ENCODE measurements at regions not wholly inside any gene's neighbourhood (a gene's known extent, or its start where the extent isn't known, plus 50 kb on each side); places are given as distances from the start of the nearest gene placed in this dataset.
A peak's percentile ranks its signal among the peaks of the same experiment; 100 is the strongest.

DNA sequence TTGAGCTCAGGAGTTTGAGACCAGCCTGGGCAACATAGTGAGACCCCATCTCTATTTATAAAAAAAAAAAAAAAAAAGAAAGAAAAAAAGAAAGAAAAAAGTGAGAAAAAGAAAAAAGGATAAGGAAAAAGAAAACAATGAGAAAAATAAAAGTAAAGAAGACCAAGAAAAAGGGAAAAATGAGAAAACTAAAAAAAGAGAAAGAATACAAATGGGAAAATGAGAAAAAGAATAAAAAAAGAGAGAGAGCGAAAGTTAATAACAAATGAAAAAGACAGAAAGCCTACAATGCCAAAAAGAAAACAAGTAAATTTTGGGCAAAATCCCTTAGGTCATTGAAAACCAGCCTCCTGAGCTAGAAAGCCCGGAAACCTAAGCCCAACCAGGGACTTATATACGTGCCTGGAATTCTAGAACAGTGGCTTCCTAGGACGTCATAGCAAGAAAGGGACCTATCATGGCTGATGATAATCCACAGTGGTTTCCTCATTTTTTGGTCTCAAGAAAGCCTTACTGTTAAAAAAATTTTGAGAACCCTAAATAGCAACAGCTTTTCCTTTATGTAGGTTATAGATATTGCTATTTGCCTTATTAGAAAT, 131.7 kb upstream of the CLINT1 start:
- intact Hi-C loops (cut with DNase I): no loop called here
- DNase-seq (no peak), ATAC-seq (no peak)
- Histone ChIP-seq H3K4me3 (no peak overlapping the region), H3K4me1 (no peaks in the 10 kb centered on the region), H3K27me3 (no peaks in the 10 kb centered on the region), H3K9me3 (no peaks in the 10 kb centered on the region), H3K27ac (no peak overlapping the region), H3K36me3 (no peaks in the 10 kb centered on the region)
- WGBS (ENCODE audit: insufficient coverage, low coverage, low lambda C conversion rate, missing lambda C conversion rate): 74% methylated on average over 4 of the region's 4 CpGs
- TF ChIP-seq, protein P1, sequence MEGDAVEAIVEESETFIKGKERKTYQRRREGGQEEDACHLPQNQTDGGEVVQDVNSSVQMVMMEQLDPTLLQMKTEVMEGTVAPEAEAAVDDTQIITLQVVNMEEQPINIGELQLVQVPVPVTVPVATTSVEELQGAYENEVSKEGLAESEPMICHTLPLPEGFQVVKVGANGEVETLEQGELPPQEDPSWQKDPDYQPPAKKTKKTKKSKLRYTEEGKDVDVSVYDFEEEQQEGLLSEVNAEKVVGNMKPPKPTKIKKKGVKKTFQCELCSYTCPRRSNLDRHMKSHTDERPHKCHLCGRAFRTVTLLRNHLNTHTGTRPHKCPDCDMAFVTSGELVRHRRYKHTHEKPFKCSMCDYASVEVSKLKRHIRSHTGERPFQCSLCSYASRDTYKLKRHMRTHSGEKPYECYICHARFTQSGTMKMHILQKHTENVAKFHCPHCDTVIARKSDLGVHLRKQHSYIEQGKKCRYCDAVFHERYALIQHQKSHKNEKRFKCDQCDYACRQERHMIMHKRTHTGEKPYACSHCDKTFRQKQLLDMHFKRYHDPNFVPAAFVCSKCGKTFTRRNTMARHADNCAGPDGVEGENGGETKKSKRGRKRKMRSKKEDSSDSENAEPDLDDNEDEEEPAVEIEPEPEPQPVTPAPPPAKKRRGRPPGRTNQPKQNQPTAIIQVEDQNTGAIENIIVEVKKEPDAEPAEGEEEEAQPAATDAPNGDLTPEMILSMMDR (IDR thresholded peaks at IDR 0.05): no peak
- TF ChIP-seq POLR2A (IDR thresholded peaks at IDR 0.05): no peak

DNA sequence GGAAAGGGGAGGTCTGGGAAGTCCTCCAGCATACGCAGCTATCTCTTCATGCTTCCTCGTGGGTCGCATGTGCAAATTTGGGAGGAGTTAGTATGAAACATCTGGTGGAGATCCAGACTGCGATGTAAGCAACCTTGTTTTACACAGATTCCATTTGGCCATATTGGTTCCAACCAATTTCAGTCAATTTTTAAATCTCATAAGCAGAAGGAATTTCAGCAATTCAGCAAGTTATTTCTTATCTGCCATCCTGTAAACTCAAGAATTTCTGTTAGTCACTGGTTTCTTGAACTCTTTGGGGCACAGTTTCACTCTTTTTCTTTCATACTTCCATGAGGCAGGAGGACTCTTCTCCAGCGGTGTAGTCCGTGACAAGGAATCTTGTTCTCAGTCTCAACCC, 130.4 kb upstream of the CLINT1 start:
- no peaks in the 10 kb centered on the region for H3K27me3 ChIP-seq
- DNase-seq: no peak
- ATAC-seq: no peak
- H3K4me1 ChIP-seq: no peaks in the 10 kb centered on the region
- WGBS (ENCODE audit: insufficient coverage, low coverage, low lambda C conversion rate, missing lambda C conversion rate): 74% methylated on average over 6 of the region's 6 CpGs
- H3K36me3 ChIP-seq: no peaks in the 10 kb centered on the region
- no peak overlapping the region for H3K27ac ChIP-seq
- no peaks in the 10 kb centered on the region for H3K9me3 ChIP-seq
- intact Hi-C loops (cut with DNase I): no loop called here
- no peak for TF ChIP-seq POLR2A (IDR thresholded peaks at IDR 0.05)
- TF ChIP-seq, protein P1 (IDR thresholded peaks at IDR 0.05): no peak
- no peak overlapping the region for H3K4me3 ChIP-seq

GRCh38 chr5:157987259-157987658, 128.3 kb upstream of the CLINT1 start:
- WGBS (ENCODE audit: insufficient coverage, low coverage, low lambda C conversion rate, missing lambda C conversion rate): 89% methylated on average over 10 of the region's 15 CpGs
- no peaks in the 10 kb centered on the region for H3K9me3 ChIP-seq
- H3K27me3 ChIP-seq: no peaks in the 10 kb centered on the region
- H3K4me3 ChIP-seq: no peak overlapping the region
- H3K27ac ChIP-seq: no peak overlapping the region
- ATAC-seq: no peak
- no peak for DNase-seq
- H3K4me1 ChIP-seq: no peaks in the 10 kb centered on the region
- no peaks in the 10 kb centered on the region for H3K36me3 ChIP-seq
- intact Hi-C loops (cut with DNase I): no loop called here
- TF ChIP-seq POLR2A (IDR thresholded peaks at IDR 0.05): no peak
- TF ChIP-seq, protein P1 (IDR thresholded peaks at IDR 0.05): no peak

DNA sequence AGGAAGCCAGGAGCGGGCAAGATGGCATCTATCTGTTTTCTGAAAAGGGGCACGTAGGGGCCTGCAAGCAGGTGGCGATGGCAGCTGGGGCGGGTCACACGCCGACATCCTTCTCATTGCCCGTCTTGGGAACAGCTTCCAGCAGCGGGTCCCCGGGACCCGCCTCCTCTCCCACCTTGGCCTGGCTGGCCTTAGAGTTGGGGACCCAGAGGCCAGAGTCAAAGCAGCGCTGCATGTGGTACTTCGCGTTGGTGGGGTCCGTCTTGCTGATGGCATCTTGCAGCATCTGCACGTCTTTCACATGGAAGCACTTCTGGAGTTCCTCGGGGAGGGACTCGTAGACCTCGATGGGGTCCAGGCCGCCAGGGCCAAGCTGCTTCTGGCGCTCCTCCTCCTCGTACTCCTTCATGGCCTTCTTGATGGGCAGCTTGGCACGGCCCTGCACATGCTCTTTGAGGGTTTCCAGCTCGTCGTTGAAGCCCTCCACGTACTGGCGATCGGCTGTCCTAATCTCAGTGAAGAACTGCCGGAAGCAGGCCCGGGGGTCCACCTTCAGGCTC, 127.6 kb upstream of the CLINT1 start:
- TF ChIP-seq, protein P1 (IDR thresholded peaks at IDR 0.05): no peak
- TF ChIP-seq POLR2A (IDR thresholded peaks at IDR 0.05): no peak
- 80% methylated on average over 1 of the region's 29 CpGs for WGBS (ENCODE audit: insufficient coverage, low coverage, low lambda C conversion rate, missing lambda C conversion rate)
- H3K27me3 ChIP-seq: no peaks in the 10 kb centered on the region
- no peaks in the 10 kb centered on the region for H3K36me3 ChIP-seq
- DNase-seq (no peak), ATAC-seq (peak in 1 of 4 donors; percentile 22)
- intact Hi-C loops (cut with DNase I): no loop called here
- no peaks in the 10 kb centered on the region for H3K4me1 ChIP-seq
- H3K9me3 ChIP-seq: no peaks in the 10 kb centered on the region
- no peak overlapping the region for H3K4me3 ChIP-seq
- no peak overlapping the region for H3K27ac ChIP-seq
